ENCODE measurements at regions not wholly inside any gene's neighbourhood (a gene's known extent, or its start where the extent isn't known, plus 50 kb on each side); places are given as distances from the start of the nearest gene placed in this dataset.

DNA sequence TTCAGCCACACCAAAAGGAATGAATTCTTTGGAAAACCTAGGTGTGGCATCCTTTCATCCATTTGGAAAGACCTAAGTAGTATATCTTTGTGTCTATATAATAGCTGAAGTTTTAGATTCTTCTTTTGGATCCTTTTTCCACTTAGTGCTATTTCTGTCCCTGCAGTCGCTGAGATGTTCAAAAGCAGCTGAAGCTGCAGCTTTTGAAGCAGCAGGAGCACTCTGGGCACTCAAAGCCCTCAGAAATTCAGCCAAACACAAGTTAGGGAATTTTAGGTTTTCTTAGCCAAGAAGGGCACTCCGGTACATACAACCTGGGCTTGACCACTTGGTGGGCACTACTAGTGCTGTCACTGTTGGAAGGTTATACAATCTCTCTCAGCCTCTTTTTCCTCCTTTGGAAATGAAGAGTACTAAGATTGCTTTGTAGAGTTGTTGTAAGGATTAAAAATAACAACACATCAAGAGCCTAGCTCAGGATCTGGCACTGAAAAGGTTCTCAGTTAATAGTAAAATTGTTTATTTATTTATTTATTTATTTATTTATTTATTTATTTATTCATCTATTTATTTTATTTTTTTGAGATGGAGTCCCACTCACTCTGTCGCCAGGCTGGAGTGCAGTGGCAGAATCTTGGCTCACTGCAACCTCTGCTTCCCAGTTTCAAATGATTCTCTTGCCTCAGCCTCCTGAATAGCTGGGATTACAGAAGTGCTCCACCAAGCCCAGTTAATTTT, 71.9 kb upstream of the SLC22A16 start:
- H3K4me1 Mint-ChIP-seq (ENCODE audit: unreplicated experiment), result peaks cover 11% of the 10 kb centered on the region
- H3K9me3 Mint-ChIP-seq, result peaks cover 18% of the 10 kb centered on the region
- peaks cover 3% of the 10 kb centered on the region for H3K27me3 Mint-ChIP-seq
- TF ChIP-seq, protein P1, sequence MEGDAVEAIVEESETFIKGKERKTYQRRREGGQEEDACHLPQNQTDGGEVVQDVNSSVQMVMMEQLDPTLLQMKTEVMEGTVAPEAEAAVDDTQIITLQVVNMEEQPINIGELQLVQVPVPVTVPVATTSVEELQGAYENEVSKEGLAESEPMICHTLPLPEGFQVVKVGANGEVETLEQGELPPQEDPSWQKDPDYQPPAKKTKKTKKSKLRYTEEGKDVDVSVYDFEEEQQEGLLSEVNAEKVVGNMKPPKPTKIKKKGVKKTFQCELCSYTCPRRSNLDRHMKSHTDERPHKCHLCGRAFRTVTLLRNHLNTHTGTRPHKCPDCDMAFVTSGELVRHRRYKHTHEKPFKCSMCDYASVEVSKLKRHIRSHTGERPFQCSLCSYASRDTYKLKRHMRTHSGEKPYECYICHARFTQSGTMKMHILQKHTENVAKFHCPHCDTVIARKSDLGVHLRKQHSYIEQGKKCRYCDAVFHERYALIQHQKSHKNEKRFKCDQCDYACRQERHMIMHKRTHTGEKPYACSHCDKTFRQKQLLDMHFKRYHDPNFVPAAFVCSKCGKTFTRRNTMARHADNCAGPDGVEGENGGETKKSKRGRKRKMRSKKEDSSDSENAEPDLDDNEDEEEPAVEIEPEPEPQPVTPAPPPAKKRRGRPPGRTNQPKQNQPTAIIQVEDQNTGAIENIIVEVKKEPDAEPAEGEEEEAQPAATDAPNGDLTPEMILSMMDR (conservative IDR thresholded peaks at IDR 0.05), result no peak
- DNase-seq (ENCODE audit: extremely low spot score, unreplicated experiment), result no peak
- no peak overlapping the region for H3K4me3 Mint-ChIP-seq
- H3K36me3 Mint-ChIP-seq, result no peaks in the 10 kb centered on the region
- no peak overlapping the region for H3K27ac Mint-ChIP-seq

DNA sequence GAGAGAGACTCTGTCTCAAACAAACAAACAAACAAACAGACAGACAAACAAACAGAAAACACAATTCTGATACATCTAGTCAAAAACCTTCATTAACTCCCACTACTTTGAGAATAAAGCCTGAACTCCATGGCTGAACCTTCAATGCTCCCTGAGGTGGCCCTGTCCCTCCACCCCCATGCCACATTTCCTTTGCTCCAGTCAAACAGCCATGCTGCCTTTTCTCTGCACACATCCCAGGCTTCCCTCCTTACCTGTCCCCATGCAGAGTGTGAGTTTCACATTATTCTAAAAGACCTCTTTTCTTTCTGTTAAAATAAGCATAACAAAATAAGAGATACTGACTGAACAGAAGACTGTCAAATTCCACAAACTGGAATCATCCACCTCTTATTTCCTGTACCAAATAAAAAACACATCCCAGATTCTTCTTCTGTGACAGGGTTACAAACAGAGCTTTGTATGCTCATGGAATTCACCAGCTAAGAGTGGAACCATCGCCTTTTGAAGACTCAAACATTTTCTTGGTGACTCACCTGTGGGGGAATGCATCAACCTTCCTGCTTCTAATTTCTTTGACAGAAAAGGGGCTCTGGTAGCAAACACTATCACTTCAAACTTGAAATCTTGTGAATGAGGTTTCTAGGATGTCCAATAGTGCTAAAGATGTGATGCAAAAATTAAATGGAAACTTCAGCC, 71.0 kb upstream of the SLC22A16 start:
- Mint-ChIP-seq H3K27ac (no peak overlapping the region), H3K36me3 (no peaks in the 10 kb centered on the region), H3K9me3 (peaks cover 18% of the 10 kb centered on the region), H3K27me3 (peaks cover 3% of the 10 kb centered on the region), H3K4me3 (no peak overlapping the region), H3K4me1 (ENCODE audit: unreplicated experiment) (peaks cover 15% of the 10 kb centered on the region)
- no peak for DNase-seq (ENCODE audit: extremely low spot score, unreplicated experiment)
- TF ChIP-seq, protein P1 (conservative IDR thresholded peaks at IDR 0.05), result no peak

DNA sequence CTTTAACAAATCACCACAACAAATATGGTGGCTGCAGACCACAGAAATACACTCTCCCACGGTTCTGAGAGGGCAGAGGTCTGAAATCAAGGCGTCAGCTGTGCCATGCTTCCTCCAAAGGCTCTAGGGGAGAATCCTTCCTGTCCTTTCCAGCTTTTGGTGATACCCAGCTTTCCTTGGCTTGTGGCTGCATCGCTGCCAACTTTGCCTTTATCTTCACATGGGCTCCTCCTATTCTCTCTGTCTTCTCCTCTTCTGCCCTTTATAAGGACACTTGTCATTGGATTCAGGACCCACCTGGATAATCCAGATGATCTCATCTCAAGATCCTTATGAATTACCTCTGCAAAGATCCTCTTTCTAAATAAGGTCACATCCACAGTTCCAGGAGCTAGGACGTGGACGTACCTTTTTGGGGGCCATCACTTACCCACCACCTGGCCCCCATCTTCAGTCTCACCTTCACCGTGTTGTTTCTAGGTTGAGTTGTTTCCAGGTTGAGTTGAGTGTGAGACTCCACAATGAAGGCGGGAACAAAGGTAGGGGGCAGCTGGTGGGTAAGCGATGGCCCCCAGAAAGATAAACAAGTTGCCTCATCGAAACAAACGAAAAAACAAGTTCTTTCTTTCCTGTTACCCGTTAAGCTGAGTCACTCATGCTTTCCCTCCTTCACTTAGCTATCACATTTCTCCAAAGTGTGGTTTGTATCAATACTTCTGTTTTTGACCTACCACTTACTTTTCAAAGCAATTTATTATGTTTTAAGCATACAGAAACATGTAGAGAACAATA, 68.9 kb upstream of the SLC22A16 start:
- TF ChIP-seq, protein P1 (conservative IDR thresholded peaks at IDR 0.05), result no peak
- Mint-ChIP-seq H3K27ac (no peak overlapping the region), H3K9me3 (peaks cover 10% of the 10 kb centered on the region), H3K36me3 (no peaks in the 10 kb centered on the region), H3K4me1 (ENCODE audit: unreplicated experiment) (peaks cover 26% of the 10 kb centered on the region), H3K4me3 (no peak overlapping the region), H3K27me3 (peaks cover 3% of the 10 kb centered on the region)
- DNase-seq (ENCODE audit: extremely low spot score, unreplicated experiment), result no peak

DNA sequence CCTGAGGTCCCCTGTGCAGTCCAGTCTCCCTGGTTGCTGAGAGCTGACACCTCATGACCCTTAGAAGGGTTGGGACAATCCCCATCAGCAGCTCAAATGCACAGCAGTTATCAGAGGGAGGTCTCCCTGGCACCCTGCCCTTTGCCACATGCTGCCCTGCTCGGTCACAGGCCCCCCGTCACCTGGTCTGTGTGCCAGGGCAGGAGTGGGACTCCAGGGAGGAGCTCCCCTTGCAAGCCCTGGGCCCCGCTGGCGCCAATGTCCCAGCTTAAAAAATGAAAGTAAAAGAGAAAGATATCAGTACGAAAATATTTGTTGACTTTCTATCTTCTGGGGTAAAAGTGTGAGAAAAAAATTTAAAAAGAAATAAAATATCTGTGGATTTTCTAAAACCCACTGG, 68.1 kb upstream of the SLC22A16 start:
- Mint-ChIP-seq H3K4me3 (no peak overlapping the region), H3K9me3 (peaks cover 15% of the 10 kb centered on the region), H3K4me1 (ENCODE audit: unreplicated experiment) (peaks cover 26% of the 10 kb centered on the region), H3K27me3 (peaks cover 3% of the 10 kb centered on the region), H3K27ac (no peak overlapping the region), H3K36me3 (no peaks in the 10 kb centered on the region)
- TF ChIP-seq, protein P1 (conservative IDR thresholded peaks at IDR 0.05), result no peak
- no peak for DNase-seq (ENCODE audit: extremely low spot score, unreplicated experiment)

DNA sequence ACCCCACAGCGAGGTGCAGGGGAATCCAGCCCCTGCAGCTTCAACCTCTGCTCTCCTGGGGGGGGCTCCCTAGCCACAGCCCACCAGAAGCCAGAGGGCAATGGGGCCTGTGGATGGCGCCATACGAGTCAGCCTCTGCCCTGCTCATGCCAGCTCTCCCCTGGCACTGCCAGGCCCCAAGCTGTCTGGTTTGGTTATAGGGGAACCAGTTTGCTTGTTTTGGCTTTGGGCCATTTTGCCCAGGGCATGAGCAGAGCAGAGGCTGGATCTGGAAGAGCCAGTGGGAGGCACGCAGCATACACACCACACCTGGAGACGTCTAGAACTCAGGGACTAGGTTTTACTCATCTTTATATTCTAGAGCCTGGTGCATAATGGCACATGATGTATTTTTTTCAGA, 66.7 kb upstream of the SLC22A16 start:
- peaks cover 18% of the 10 kb centered on the region for H3K9me3 Mint-ChIP-seq
- H3K36me3 Mint-ChIP-seq, result no peaks in the 10 kb centered on the region
- peaks cover 3% of the 10 kb centered on the region for H3K27me3 Mint-ChIP-seq
- TF ChIP-seq, protein P1 (conservative IDR thresholded peaks at IDR 0.05), result no peak
- no peak overlapping the region for H3K4me3 Mint-ChIP-seq
- H3K4me1 Mint-ChIP-seq (ENCODE audit: unreplicated experiment), result peaks cover 26% of the 10 kb centered on the region
- no peak for DNase-seq (ENCODE audit: extremely low spot score, unreplicated experiment)
- H3K27ac Mint-ChIP-seq, result no peak overlapping the region

All from type B pancreatic cell (in vitro differentiated cells).